ENCODE measurements at regions not wholly inside any gene's neighbourhood (a gene's known extent, or its start where the extent isn't known, plus 50 kb on each side); places are given as distances from the start of the nearest gene placed in this dataset.

GRCh38 chr14:61972711-61973110 is 210.5 kb downstream of the SNAPC1 start:
- Histone ChIP-seq H3K27ac (no peak overlapping the region), H3K36me3 (ENCODE audit: low read depth, missing control alignments) (no peaks in the 10 kb centered on the region), H3K9me3 (no peaks in the 10 kb centered on the region), H3K27me3 (no peaks in the 10 kb centered on the region), H3K4me3 (no peak overlapping the region), H3K4me1 (no peaks in the 10 kb centered on the region)
- DNase-seq = no peak
- intact Hi-C loops (cut with DNase I; ENCODE audit: low total_unique reads) = no loop called here
- no peak for TF ChIP-seq CTCF (IDR thresholded peaks at IDR 0.05)
- TF ChIP-seq POLR2A (IDR thresholded peaks at IDR 0.05) = no peak
- 81 to 89% methylated on average over 3 of the region's 3 CpGs for WGBS, 2 donors

GRCh38 chr14:61973981-61974380 is 211.8 kb downstream of the SNAPC1 start:
- TF ChIP-seq CTCF (IDR thresholded peaks at IDR 0.05) = no peak
- no peak for TF ChIP-seq POLR2A (IDR thresholded peaks at IDR 0.05)
- H3K27me3 ChIP-seq = no peaks in the 10 kb centered on the region
- 88 to 93% methylated on average over 5 of the region's 5 CpGs for WGBS, 2 donors
- no peak overlapping the region for H3K27ac ChIP-seq
- no peaks in the 10 kb centered on the region for H3K36me3 ChIP-seq (ENCODE audit: low read depth, missing control alignments)
- H3K4me1 ChIP-seq = no peaks in the 10 kb centered on the region
- no peak for DNase-seq
- H3K9me3 ChIP-seq = no peaks in the 10 kb centered on the region
- intact Hi-C loops (cut with DNase I; ENCODE audit: low total_unique reads) = no loop called here
- no peak overlapping the region for H3K4me3 ChIP-seq

- Histone ChIP-seq H3K9me3 (no peaks in the 10 kb centered on the region), H3K4me1 (no peaks in the 10 kb centered on the region), H3K27me3 (no peaks in the 10 kb centered on the region), H3K27ac (no peak overlapping the region), H3K36me3 (ENCODE audit: low read depth, missing control alignments) (no peaks in the 10 kb centered on the region), H3K4me3 (no peak overlapping the region)
- intact Hi-C loops (cut with DNase I; ENCODE audit: low total_unique reads) = no loop called here
- no peak for DNase-seq
- TF ChIP-seq CTCF (IDR thresholded peaks at IDR 0.05) (no peak), POLR2A (IDR thresholded peaks at IDR 0.05) (no peak)
Observed at GRCh38 chr14:61977217-61977616, 215.0 kb downstream of the SNAPC1 start.

- DNase-seq = no peak
- H3K4me1 ChIP-seq = no peaks in the 10 kb centered on the region
- intact Hi-C loops (cut with DNase I; ENCODE audit: low total_unique reads) = no loop called here
Observed at GRCh38 chr14:61988240-61988639, 226.0 kb downstream of the SNAPC1 start.

More at GRCh38 chr14:61988240-61988639, 226.0 kb downstream of the SNAPC1 start:
- Histone ChIP-seq H3K9me3 (no peaks in the 10 kb centered on the region), H3K36me3 (ENCODE audit: low read depth, missing control alignments) (no peaks in the 10 kb centered on the region), H3K27ac (no peak overlapping the region), H3K4me3 (no peak overlapping the region), H3K27me3 (no peaks in the 10 kb centered on the region)
- no peak for TF ChIP-seq CTCF (IDR thresholded peaks at IDR 0.05)
- no peak for TF ChIP-seq POLR2A (IDR thresholded peaks at IDR 0.05)
- 92 to 96% methylated on average over 2 of the region's 2 CpGs for WGBS, 2 donors

All from testis (tissue), 2 donors.